Dedifferentiated amniotic fluid mesenchymal stem cell (primary cell): ENCODE measurements at regions not wholly inside any gene's neighbourhood (a gene's known extent, or its start where the extent isn't known, plus 50 kb on each side); places are given as distances from the start of the nearest gene placed in this dataset.

Source experiments
- DNase-seq: peaks from one replicate; pipeline ENCODE4 v3.0.0-alpha.2; 2016; ENCODE audit errors: extremely low spot score

- no peak for DNase-seq
Observed at GRCh38 chr6:129967427-129967826, 51.0 kb upstream of the L3MBTL3 start.

- no peak for DNase-seq
Observed at GRCh38 chr6:129966125-129966524, 52.3 kb upstream of the L3MBTL3 start.

DNA sequence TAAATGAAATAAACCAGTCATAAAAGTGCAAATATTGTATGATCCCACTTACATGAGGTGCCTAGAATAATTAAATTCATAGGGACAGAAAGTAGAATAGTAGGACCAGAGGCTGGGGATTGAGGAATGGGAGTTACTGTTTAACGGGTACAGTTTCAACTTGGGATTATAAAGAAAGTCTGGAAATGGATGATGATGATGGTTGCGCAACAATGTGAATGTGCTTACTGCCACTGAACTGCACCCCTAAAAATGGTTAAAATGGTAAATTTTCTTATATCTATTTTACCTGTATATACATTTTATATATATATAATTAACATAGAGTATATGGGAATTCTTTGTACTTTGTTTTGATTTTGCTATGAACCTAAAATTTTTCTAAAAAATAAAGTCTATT lies 53.3 kb upstream of the L3MBTL3 start:
- no peak for DNase-seq

- DNase-seq, result no peak
Observed at GRCh38 chr6:129959358-129959930, 58.9 kb upstream of the L3MBTL3 start.

GRCh38 chr6:129957941-129958898 lies 60.2 kb upstream of the L3MBTL3 start:
- no peak for DNase-seq

GRCh38 chr6:129955584-129955983 lies 62.8 kb upstream of the L3MBTL3 start:
- DNase-seq, result no peak

DNA sequence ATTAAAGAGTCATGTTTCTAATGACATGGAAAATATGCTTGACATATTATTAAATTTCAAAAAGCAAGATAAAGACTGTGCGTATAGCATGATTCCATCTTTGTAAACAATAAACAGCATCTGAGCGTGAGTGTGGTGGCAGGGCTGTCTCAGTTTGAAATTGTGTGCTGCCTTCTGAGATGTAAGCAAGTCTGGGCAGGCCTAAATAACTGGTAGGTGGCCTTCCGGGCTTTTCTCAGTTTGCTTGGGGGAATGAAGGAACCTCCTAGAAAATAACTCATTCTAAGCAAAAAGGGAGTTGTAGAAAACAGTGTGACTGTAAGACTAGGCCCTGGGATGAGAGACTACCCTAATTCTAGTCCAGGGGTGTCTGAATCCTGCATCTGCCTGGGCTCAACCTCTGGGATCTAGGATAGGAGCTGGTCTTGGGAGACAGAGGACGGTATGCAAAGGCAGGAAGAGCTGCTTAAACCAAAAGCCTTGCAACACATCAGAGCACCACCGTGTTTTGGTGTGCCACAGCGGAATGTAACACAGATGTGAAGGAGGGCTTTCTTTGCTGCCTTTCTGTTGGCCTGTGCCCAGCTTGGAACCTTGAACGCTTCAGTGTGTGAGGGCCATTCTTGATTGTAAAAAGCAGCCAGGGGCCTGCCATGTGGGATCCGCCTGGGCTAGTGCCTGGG lies 63.5 kb upstream of the L3MBTL3 start:
- DNase-seq, result no peak

DNA sequence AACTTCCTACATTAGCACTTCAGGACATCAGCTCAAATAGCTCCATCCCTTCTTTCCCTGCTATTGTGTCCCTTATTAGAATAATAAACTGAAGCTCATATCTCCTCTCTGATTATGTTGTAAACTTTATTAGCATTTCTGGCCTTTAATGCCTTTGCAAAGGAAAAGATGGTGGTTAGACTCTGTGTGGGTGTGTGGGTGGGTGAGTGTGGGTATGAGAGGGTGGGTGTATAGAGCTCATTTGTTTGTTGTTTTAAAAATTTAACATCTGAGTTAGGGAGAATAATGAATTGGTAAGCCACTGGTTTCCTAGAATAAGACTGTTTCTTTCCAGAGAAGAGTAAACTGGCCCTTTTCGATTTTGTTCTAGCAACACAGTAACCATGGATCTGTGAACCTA lies 70.6 kb upstream of the L3MBTL3 start:
- no peak for DNase-seq

DNA sequence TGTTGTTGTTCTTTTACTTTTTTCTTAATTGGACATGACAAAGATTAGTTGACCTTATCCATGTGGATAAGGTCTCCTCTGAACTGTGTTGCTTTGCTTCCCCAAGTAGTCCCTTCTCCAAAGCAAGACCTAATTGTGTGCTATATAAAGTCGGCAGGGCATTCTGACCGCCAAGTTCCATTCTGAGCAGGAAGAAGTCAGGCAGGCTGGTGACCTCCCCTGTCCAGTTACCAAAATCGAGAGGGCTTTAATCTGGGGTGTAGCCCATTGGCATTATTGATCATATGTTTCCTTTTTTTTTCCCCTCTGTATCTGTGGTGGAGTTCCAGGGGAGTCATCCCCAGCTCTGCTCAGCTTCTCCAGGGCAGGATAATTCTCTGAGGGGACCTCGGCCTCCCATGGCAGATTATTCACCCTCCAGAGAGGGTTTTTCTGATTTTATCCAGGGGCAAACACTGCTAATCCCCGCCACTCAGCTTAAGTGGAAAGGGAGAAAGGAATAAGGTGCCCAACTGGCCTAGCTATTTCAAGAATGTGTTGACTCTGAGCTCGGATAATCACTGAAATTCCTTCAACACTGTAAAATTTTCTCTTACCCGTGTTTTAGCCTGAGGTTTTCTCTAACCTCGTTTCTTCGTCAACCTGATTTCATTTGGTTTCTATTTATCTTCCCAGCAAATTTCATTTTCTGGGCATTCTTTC lies 71.8 kb upstream of the L3MBTL3 start:
- no peak for DNase-seq

DNA sequence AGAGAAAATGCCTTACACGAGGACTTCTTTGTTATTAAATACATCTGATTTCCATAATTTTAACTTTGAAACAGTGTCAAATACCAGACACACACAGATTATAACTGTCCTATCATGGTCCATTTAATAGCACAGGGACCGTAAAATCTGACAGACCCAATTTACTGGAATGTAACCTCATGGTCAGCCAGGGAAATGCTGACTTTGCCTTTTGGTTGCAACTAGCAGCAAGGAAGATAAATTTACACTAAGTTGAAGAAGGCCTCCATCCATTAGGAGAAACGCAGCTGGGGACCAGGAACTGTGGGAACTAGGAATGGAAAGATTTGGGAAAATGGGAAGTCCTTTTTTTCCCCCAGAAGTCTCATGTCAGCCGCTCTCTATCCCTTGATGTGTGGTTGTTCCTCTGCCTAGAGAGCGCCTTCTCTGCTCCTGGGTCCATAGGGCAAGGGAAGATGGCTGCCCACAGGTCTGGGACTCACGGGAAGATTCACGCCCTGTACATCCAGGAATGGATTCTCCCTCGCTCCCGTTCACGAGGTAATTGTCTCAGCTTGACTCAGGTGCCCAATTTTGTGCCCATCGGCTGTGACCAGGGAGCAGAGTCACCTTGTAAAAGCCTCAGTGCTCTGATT lies 74.6 kb upstream of the L3MBTL3 start:
- DNase-seq, result no peak

- no peak for DNase-seq
Observed at GRCh38 chr6:129940454-129941195, 77.8 kb upstream of the L3MBTL3 start.

DNA sequence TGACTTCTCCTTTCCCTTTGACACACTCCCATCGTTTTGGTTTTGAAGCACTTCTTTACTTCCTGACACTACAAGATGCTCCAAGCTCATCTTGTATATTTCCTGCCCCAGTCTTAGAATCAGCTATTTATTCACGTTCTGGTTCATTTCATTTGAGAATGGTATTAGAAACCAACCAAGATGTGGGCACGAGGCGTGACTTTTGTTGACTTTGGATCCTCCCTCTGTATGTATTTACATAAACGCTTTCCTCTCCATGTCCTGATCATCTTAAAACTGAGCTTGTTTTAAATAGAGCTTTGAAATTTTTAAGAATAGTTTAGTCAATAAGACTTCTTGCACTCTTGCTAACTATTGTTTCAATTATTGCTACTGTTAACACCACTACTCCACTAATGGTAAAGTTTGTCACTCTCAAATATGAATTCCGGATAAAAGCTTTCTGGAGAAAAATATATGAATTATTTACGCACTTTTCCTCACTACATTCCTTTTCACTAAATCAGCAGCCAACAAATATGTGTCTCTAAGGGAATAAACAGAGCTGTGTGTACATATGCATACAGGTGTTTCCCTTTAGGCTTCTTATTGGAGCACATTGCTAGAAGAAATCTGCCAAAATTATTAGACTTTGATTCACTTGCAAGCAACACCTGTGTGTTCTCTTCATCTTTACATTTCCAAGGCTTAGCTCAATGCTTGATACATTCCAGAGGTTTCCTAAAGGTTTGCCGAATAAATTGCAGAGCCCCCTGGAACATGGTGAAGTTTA lies 77.3 kb upstream of the TMEM244 start:
- no peak for DNase-seq

DNA sequence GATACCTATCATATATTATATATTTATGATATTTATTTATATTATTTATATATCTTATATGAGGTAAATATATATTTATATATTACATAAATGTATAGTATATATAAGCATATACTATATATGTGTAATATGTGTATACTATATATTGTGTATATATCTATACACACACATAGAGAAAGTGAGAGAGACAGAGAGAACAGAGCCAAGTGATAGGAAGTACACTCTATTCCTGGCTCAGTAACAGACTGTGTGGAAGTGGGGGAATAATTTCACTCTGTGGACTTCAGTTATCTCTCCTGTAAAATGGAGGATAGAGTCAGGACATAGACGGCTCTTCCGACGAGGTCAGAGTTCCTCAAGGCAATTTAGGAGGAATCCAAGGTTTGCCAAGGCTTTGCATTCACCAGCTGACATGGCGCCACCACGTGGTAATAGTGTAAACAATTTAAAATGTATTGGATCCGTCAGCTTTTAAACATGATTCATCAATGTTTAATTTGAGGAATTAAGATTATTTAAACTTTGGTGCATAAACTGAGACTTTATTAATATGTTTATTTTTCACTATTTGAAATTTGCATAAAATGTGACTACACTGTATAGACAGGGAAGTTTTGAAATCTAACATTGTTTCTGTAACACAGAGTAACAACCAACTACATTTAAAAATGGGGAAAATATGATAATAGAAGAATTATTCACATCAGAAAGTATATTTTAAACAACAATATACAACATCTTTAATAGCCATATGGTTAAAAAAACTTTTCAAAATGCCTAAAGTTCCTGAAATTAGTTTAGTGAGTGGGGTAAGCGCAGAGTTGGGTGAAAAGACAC lies 75.4 kb upstream of the TMEM244 start:
- DNase-seq, result peak; percentile 69

DNA sequence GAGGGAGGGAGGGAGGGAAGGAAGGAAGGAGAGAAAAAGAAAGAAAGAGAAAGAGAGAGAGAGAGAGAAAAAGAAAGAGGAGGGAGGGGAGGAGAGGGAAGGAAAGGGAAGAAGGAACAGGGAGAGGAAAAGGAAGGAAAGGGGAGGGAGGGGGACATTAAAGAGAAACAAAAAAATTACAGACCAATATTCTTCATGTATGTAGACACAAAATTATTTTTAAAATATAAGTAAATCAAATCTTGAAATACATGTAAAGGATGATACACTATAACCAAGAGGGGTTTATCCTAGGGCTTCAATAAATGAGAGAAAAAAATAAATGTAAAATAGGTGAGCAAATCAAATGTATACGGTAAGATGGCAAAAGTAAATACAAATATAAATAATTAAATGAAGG lies 71.2 kb upstream of the TMEM244 start:
- DNase-seq, result no peak

DNA sequence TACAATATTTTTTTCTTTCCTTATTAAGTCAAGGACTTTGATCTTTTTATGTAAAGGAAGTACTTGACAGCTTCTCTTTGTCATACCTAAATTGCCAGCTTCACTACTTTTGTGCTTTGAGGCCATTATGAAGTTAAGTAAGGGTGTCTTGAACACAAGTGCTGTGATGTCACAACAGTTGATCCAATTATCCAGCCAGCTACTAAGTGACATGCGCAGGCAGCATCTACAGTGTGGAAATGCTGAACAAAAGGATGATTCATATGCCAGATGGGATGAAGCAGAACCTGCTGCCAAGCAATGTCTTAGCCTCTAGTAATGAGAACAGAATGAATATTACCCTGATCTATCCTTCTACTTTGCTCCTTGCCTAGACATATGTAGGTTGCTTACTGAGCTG lies 68.3 kb upstream of the TMEM244 start:
- peak; percentile 52 for DNase-seq

DNA sequence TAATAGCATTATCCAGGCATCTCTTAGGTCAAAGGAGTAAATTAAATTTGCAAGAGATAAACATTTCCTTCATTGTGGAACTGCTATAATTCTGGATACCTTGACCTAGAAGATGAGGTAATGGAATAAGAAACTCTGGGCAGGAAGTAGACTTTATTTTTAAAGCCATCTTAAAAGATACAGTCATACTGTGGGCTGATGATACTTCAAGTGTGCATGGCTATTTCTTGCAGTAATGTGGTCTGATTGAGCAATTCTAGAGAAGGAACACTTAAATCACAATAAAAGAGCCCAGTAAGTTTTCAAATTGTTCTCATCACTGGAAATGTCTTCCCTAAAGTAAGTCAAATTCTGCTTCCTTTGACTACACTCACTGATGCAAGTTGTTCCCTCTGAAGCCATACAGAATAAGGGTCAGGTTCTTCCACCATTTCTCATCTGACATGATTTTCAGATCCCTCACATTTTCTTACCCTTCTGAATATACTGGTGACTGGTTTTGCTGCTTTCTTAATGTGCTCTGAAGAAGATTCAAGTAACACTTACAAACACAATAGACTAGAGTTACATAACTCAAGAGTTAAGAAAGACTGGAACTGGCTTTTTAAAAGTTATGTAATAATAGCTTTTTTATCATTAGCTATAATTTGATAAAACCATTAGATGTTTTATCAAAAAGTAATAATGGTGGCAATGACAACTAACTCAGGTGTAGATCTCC lies 62.6 kb upstream of the TMEM244 start:
- DNase-seq, result peak; percentile 23

- no peak for DNase-seq
Observed at GRCh38 chr6:129921169-129921817, 60.2 kb upstream of the TMEM244 start.
